ENCODE measurements at regions not wholly inside any gene's neighbourhood (a gene's known extent, or its start where the extent isn't known, plus 50 kb on each side); places are given as distances from the start of the nearest gene placed in this dataset.

- no peak for TF ChIP-seq POU6F1 (CRISPR knock-in tag; IDR thresholded peaks at IDR 0.05; ENCODE audit: borderline replicate concordance, low read depth)
- TF ChIP-seq ARNTL (CRISPR knock-in tag; IDR thresholded peaks at IDR 0.05; ENCODE audit: borderline replicate concordance, low read depth), result no peak
- no peak for TF ChIP-seq PATZ1 (CRISPR knock-in tag; IDR thresholded peaks at IDR 0.05; ENCODE audit: borderline replicate concordance)
Measured at GRCh38 chr4:145278341-145279121, 98.1 kb upstream of the OTUD4 start.

All from SK-N-SH treated with all-trans-retinoic acid at 6 μM for 48 hours (cell line).